Astrocyte of the spinal cord (primary cell): ENCODE measurements at regions not wholly inside any gene's neighbourhood (a gene's known extent, or its start where the extent isn't known, plus 50 kb on each side); places are given as distances from the start of the nearest gene placed in this dataset.

Experiments
- DNase-seq: peaks from one replicate; pipeline ENCODE4 v3.0.0; 2011; ENCODE audit warnings: low read depth, low spot score
- H3K4me3 ChIP-seq: 2 replicates; pipeline ENCODE4 v1.5.1; 2011; ENCODE audit warnings: low read depth, mild to moderate bottlenecking, low read length, moderate library complexity
- in situ Hi-C: cut with HindIII; loops from 2 replicates; pipeline ENCODE4 v1.10.0; 2017; ENCODE audit warnings: low sequenced_read_pairs
- TF ChIP-seq, protein P1 (sequence below): IDR thresholded peaks from 2 replicates; pipeline ENCODE4 v1.5.1; 2012; ENCODE audit warnings: low read depth, mild to moderate bottlenecking, low read length, inconsistent platforms

DNA sequence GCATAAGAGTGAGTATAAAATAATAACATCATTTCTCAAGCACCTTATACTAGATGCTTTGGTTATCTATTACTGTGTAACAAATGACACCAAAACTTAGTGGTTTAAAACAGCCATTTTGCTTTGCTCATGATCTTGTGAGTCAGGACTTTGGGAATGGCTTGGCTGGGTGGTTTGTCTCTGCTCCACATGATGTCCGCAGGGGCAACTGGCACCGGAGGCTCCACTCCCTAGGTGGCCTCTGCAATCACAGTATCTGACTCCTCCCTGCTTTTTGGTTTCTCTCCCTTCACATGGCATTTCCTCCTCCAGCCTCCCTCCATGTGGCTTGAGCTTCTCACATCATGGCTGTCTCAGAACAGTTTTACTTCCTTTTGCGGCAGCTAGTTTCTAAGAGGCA lies 259.5 kb downstream of the GAS1 start:
- TF ChIP-seq, protein P1, sequence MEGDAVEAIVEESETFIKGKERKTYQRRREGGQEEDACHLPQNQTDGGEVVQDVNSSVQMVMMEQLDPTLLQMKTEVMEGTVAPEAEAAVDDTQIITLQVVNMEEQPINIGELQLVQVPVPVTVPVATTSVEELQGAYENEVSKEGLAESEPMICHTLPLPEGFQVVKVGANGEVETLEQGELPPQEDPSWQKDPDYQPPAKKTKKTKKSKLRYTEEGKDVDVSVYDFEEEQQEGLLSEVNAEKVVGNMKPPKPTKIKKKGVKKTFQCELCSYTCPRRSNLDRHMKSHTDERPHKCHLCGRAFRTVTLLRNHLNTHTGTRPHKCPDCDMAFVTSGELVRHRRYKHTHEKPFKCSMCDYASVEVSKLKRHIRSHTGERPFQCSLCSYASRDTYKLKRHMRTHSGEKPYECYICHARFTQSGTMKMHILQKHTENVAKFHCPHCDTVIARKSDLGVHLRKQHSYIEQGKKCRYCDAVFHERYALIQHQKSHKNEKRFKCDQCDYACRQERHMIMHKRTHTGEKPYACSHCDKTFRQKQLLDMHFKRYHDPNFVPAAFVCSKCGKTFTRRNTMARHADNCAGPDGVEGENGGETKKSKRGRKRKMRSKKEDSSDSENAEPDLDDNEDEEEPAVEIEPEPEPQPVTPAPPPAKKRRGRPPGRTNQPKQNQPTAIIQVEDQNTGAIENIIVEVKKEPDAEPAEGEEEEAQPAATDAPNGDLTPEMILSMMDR = no peak
- no peak overlapping the region for H3K4me3 ChIP-seq
- in situ Hi-C loops = no loop called here
- DNase-seq = peak; percentile 39

DNA sequence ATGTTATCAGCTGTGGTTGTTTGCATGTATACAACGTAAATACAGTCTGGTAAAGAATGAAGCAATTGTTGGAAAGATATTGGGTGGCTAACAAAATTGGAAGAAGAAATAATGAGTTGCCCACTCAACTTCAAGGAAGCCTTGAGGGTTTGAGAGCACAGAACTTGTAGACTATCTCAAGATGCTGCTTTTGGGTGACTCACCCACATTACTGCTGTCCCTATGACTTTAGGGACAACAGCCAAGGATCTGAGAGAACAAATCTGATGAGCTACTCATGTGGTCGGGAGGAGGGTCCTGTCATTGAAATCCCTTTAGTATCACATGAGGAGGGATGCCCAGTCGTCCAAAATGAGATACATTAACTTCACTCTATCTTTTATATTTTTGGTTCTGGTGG lies 261.8 kb downstream of the GAS1 start:
- in situ Hi-C loops = no loop called here
- no peak overlapping the region for H3K4me3 ChIP-seq
- TF ChIP-seq, protein P1 = no peak
- no peak for DNase-seq

DNA sequence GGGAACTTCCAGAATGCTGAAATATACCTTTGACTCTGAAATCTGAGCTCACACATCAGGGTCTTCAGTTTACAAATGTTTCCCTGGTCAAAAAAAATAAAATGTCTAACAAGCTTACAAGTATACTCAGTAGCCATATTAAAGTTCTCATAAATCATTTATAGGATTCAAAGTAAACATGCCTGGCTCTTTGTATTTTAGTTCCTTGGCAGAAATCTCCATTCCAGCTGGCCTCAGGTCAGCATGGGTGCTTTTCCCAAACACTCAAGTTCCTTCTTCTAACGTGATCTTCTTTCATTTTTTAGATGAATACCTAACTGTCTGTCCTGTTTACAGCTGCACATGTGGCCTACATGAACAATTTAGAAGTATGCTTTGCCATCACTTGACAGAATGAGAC lies 263.2 kb downstream of the GAS1 start:
- TF ChIP-seq, protein P1 = no peak
- no peak for DNase-seq
- no peak overlapping the region for H3K4me3 ChIP-seq
- in situ Hi-C loops = no loop called here

DNA sequence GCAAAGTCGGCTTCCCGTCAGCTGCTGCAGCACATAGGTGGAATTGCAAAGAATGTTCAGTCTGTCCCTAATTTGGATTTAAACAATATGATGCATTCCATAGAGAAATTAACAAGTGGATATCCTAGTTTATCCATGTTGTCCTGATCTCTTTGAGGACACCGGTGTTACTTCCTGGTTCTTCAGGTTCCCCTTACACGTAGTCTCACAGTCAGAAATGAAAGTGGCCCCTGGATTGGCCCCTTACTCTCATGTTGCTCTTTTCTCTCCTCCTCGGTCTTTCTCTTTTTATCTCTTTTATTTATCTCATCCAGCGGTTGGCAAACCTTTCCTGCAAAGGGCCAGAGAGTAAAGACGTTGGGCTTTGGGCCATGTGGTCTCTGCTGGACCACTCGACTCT lies 265.1 kb downstream of the GAS1 start:
- TF ChIP-seq, protein P1 = no peak
- DNase-seq = no peak
- in situ Hi-C loops = no loop called here
- H3K4me3 ChIP-seq = no peak overlapping the region

DNA sequence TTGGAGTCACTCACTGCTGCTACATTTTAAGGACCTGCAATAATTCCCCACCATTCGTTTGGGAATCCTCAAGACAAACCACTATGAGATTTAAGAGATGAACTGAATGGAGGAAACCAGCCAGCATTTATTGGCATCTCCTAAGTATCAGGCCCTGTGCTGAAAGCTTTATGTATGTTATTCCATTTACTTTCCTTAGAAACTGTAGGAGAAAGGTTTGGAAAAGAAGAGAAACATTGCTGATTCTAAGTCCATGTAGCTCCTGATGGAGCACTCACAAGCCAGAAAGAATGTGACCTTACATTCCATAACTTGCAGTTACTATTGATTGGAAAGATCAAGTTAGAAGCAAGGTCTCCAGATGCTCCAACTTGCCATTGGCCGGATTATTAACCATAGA lies 267.4 kb downstream of the GAS1 start:
- in situ Hi-C loops = no loop called here
- H3K4me3 ChIP-seq = no peak overlapping the region
- TF ChIP-seq, protein P1 = no peak
- DNase-seq = no peak

DNA sequence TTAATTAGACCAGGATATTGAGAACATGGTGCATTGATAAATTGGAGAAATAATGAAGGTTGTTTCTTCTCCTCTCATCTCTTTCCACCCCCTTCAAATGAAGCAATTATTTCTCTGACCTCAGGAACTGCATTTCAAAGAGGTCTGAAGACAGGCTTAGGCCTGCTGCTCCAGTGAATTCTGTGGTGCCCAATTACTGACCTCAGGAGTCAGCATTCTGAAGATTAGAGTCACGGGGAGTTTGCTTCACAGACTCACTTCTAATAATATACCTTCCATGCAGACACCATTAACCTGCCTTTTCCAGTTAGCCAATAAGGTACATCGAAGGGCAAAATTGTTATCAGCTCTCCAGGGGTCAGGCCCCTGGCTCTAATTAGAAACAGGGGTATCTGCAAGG lies 270.9 kb downstream of the GAS1 start:
- in situ Hi-C loops = no loop called here
- TF ChIP-seq, protein P1 = no peak
- no peak overlapping the region for H3K4me3 ChIP-seq
- no peak for DNase-seq

DNA sequence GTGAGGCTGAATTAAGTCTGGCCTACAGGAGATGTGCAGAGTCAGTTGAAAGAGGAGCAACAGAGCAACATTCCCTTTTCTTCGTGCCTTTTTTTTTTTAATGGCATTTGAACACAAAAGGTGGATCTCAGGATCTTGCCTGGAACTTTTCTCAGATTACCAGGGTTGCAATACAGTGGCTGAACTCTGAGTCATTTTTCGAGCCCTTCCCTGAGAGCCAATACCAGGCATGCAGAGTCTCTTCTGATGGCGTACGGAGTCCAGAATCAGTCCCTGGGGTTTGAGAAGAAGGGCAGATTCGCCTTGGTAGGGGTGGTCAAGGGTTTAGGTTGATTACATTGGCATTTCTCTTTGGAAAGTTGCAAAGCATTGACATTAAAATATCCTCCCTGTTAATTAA lies 271.5 kb downstream of the GAS1 start:
- DNase-seq = no peak
- TF ChIP-seq, protein P1 = no peak
- no peak overlapping the region for H3K4me3 ChIP-seq
- in situ Hi-C loops = no loop called here
